H1 (cell line): ENCODE measurements at regions not wholly inside any gene's neighbourhood (a gene's known extent, or its start where the extent isn't known, plus 50 kb on each side); places are given as distances from the start of the nearest gene placed in this dataset.

ENCODE experiments used
- CTCF ChIA-PET: fragments of 300-600 bp; sonication (Branson Sonifier 250); formaldehyde crosslinking; loops from one replicate; lab custom pipeline; 2021; ENCODE audit not compliant: partially characterized antibody; lab: Charles Lee
- POLR2A ChIA-PET: fragments of 300-600 bp; sonication (Branson Sonifier 250); formaldehyde crosslinking; loops from one replicate; lab custom pipeline; 2021; ENCODE audit warnings: inconsistent platforms; ENCODE audit not compliant: partially characterized antibody; lab: Charles Lee
- DNase-seq, 2 experiments: peaks; one replicate each; pipeline versions ENCODE4 v3.0.0 to v3.0.0-alpha.2; 2010 to 2022; ENCODE audit warnings: low spot score in 2 of 2, low read depth in 1 of 2, mixed read lengths in 1 of 2
- FAIRE-seq: peaks from 2 replicates; lab custom pipeline; 2011; peaks lifted over from hg19 to GRCh38; lab: Jason Lieb, UNC
- H2AFZ ChIP-seq: 2 replicates; pipeline ENCODE4 v1.8.1; 2012; ENCODE audit warnings: low read length, inconsistent platforms
- H2AK5ac ChIP-seq: 2 replicates; pipeline ENCODE4 v1.6.1; 2013; ENCODE audit warnings: low read depth, low read length
- H2BK120ac ChIP-seq: replicated peaks from 2 replicates; pipeline ENCODE3; 2013; ENCODE audit warnings: low read depth, low read length, inconsistent platforms
- H2BK12ac ChIP-seq: 2 replicates; pipeline ENCODE4 v1.6.1; 2013; ENCODE audit warnings: low read depth, low read length
- H2BK15ac ChIP-seq: 2 replicates; pipeline ENCODE4 v1.6.1; 2013; ENCODE audit warnings: low read length
- H2BK20ac ChIP-seq: 2 replicates; pipeline ENCODE4 v1.6.1; 2013; ENCODE audit warnings: low read length
- H2BK5ac ChIP-seq: 2 replicates; pipeline ENCODE4 v1.6.1; 2013; ENCODE audit warnings: low read depth, low read length
- H3K14ac ChIP-seq: 2 replicates; pipeline ENCODE4 v1.6.1; 2013; ENCODE audit warnings: inconsistent platforms; ENCODE audit not compliant: insufficient read length
- H3K18ac ChIP-seq: 2 replicates; pipeline ENCODE4 v1.6.1; 2013; ENCODE audit warnings: low read length; ENCODE audit errors: extremely low read depth
- H3K23ac ChIP-seq: 2 replicates; pipeline ENCODE4 v1.6.1; 2013; ENCODE audit warnings: inconsistent platforms; ENCODE audit not compliant: insufficient read length
- H3K23me2 ChIP-seq: 2 replicates; pipeline ENCODE4 v1.6.1; 2013; ENCODE audit warnings: low read depth, low read length
- H3K27ac ChIP-seq: 2 replicates; pipeline ENCODE4 v1.6.1; 2011; ENCODE audit warnings: low read depth, low read length, inconsistent platforms
- H3K27me3 ChIP-seq, 4 experiments: replicated peaks in 1 of 4; 1 replicate in 1 of 4; 2 replicates in 3 of 4; pipeline versions ENCODE4 v1.6.1 to v1.8.1; 2011 to 2013; ENCODE audit warnings: low read length in 3 of 4, mild to moderate bottlenecking in 3 of 4, inconsistent platforms in 2 of 4, mixed read lengths in 2 of 4, moderate library complexity in 1 of 4; ENCODE audit not compliant: control insufficient read depth in 3 of 4, insufficient read depth in 3 of 4; ENCODE audit errors: extremely low read depth in 1 of 4
- H3K36me3 ChIP-seq, 4 experiments: 2 replicates each; pipeline versions ENCODE4 v1.6.1 to v1.8.1; 2011 to 2013; ENCODE audit warnings: mild to moderate bottlenecking in 4 of 4, low read length in 3 of 4, moderate library complexity in 2 of 4, control low read depth in 1 of 4, inconsistent platforms in 1 of 4; ENCODE audit not compliant: insufficient read depth in 4 of 4, control insufficient read depth in 2 of 4
- H3K4ac ChIP-seq: replicated peaks from 2 replicates; pipeline ENCODE3; 2013; ENCODE audit warnings: low read length, low read depth, mixed read lengths, inconsistent platforms; ENCODE audit not compliant: insufficient read length
- H3K4me1 ChIP-seq, 4 experiments: replicated peaks in 1 of 4; 1 replicate in 1 of 4; 2 replicates in 3 of 4; pipeline versions ENCODE4 v1.6.1 to v1.8.1; 2011 to 2013; ENCODE audit warnings: low read length in 3 of 4, inconsistent platforms in 2 of 4, mixed read lengths in 1 of 4; ENCODE audit not compliant: insufficient read depth in 4 of 4, control insufficient read depth in 3 of 4
- H3K4me2 ChIP-seq, 2 experiments: 2 replicates each; pipeline versions ENCODE4 v1.6.1 to v1.8.1; 2011 to 2013; ENCODE audit warnings: low read depth in 2 of 2, low read length in 2 of 2, control low read depth in 1 of 2, inconsistent platforms in 1 of 2, mild to moderate bottlenecking in 1 of 2; ENCODE audit not compliant: insufficient read depth in 1 of 2
- H3K4me3 ChIP-seq, 4 experiments: fragments of 200-600, 300-600 bp in 1 of 4; sonication (generic), shearing (Covaris generic), sonication (Bioruptor Twin) in 1 of 4; 2 replicates each; pipeline versions ENCODE4 v1.5.1 to v1.8.1; 2011 to 2016; ENCODE audit warnings: low read length in 4 of 4, low read depth in 3 of 4, control low read depth in 2 of 4, inconsistent platforms in 2 of 4, mild to moderate bottlenecking in 2 of 4, mixed read lengths in 1 of 4, moderate library complexity in 1 of 4; ENCODE audit not compliant: insufficient read depth in 2 of 4; ENCODE audit errors: extremely low read depth in 1 of 4
- H3K56ac ChIP-seq: replicated peaks from 2 replicates; pipeline ENCODE3; 2013; ENCODE audit warnings: low read depth, mild to moderate bottlenecking, mixed read lengths, low read length, inconsistent platforms; ENCODE audit not compliant: insufficient read length
- H3K79me1 ChIP-seq: 2 replicates; pipeline ENCODE4 v1.6.1; 2013; ENCODE audit warnings: low read depth, low read length, control low read depth
- H3K79me2 ChIP-seq, 2 experiments: 2 replicates each; pipeline versions ENCODE4 v1.6.1 to v1.8.1; 2012 to 2013; ENCODE audit warnings: low read length in 2 of 2, mild to moderate bottlenecking in 2 of 2, inconsistent platforms in 1 of 2; ENCODE audit not compliant: insufficient read depth in 2 of 2, control insufficient read depth in 1 of 2
- H3K9ac ChIP-seq, 4 experiments: replicated peaks in 1 of 4; 1 replicate in 1 of 4; 2 replicates in 3 of 4; pipeline versions ENCODE4 v1.6.1 to v1.8.1; 2011 to 2013; ENCODE audit warnings: low read depth in 3 of 4, low read length in 3 of 4, control low read depth in 2 of 4, mild to moderate bottlenecking in 2 of 4, moderate library complexity in 2 of 4, inconsistent platforms in 1 of 4; ENCODE audit errors: extremely low read depth in 1 of 4
- H3K9me3 ChIP-seq, 2 experiments: 2 replicates each; pipeline versions ENCODE4 v1.6.1 to v1.8.1; 2012 to 2013; ENCODE audit warnings: mild to moderate bottlenecking in 2 of 2, moderate library complexity in 2 of 2, control low read depth in 1 of 2, inconsistent platforms in 1 of 2, low read depth in 1 of 2, low read length in 1 of 2, mixed read lengths in 1 of 2; ENCODE audit not compliant: insufficient read depth in 2 of 2
- H4K20me1 ChIP-seq, 2 experiments: replicated peaks in 1 of 2; 2 replicates each; pipeline versions ENCODE3 to v1.8.1; 2011 to 2013; ENCODE audit warnings: inconsistent platforms in 2 of 2, low read length in 2 of 2, mild to moderate bottlenecking in 1 of 2; ENCODE audit not compliant: insufficient read depth in 2 of 2, control insufficient read depth in 1 of 2
- H4K5ac ChIP-seq: 2 replicates; pipeline ENCODE4 v1.6.1; 2013; ENCODE audit warnings: low read length, low read depth, mixed read lengths, inconsistent platforms; ENCODE audit not compliant: insufficient read length
- H4K8ac ChIP-seq: 2 replicates; pipeline ENCODE4 v1.8.0; 2013; ENCODE audit warnings: mild to moderate bottlenecking, moderate library complexity, low read length, inconsistent platforms; ENCODE audit not compliant: insufficient read depth; ENCODE audit errors: extremely low read depth
- H4K91ac ChIP-seq: replicated peaks from 2 replicates; pipeline ENCODE3; 2013; ENCODE audit warnings: low read length, mixed read lengths, inconsistent platforms; ENCODE audit not compliant: insufficient read length
- BCL11A ChIP-seq, 2 experiments: IDR thresholded peaks; one replicate each; pipeline ENCODE4 v1.6.1; 2011; ENCODE audit warnings: low read depth in 2 of 2, low read length in 2 of 2, mild to moderate bottlenecking in 2 of 2
- BRCA1 ChIP-seq: IDR thresholded peaks from 2 replicates; pipeline ENCODE4 v1.6.1; 2012; ENCODE audit warnings: low read depth, low read length, improper control_type of control experiment
- KDM1A ChIP-seq: fragments of 200-600, 300-600 bp; sonication (generic); IDR thresholded peaks from 2 replicates; pipeline ENCODE4 v1.7.1; 2016; ENCODE audit warnings: mild to moderate bottlenecking, low read length, borderline replicate concordance
- MAFK ChIP-seq: IDR thresholded peaks from 2 replicates; pipeline ENCODE4 v1.6.1; 2012; ENCODE audit warnings: low read depth, mild to moderate bottlenecking, improper control_type of control experiment, low read length
- SAP30 ChIP-seq: fragments of 300-600 bp; sonication (generic); IDR thresholded peaks from 2 replicates; pipeline ENCODE4 v1.7.1; 2012; ENCODE audit warnings: low read length, moderate library complexity, mild to moderate bottlenecking, inconsistent platforms; ENCODE audit not compliant: insufficient read depth, insufficient replicate concordance
- SIX5 ChIP-seq: IDR thresholded peaks from 2 replicates; pipeline ENCODE4 v1.6.1; 2011; ENCODE audit warnings: mild to moderate bottlenecking, low read depth, low read length
- SP1 ChIP-seq: IDR thresholded peaks from 2 replicates; pipeline ENCODE4 v1.6.1; 2011; ENCODE audit warnings: low read depth, low read length
- SP4 ChIP-seq: IDR thresholded peaks from 2 replicates; pipeline ENCODE4 v1.6.1; 2012; ENCODE audit warnings: low read length, inconsistent platforms
- TCF12 ChIP-seq: IDR thresholded peaks from 2 replicates; pipeline ENCODE4 v1.6.1; 2011; ENCODE audit warnings: low read depth, mild to moderate bottlenecking, low read length
- ZNF274 ChIP-seq: IDR thresholded peaks from 2 replicates; pipeline ENCODE4 v1.7.0; 2012; ENCODE audit warnings: low read length, borderline replicate concordance; ENCODE audit errors: extremely low read depth
- TF ChIP-seq, protein P1 (sequence below), 3 experiments: IDR thresholded peaks; 1 replicate in 2 of 3; 2 replicates in 1 of 3; pipeline versions ENCODE4 v1.5.1 to v1.6.1; 2011; ENCODE audit warnings: low read length in 3 of 3, mild to moderate bottlenecking in 3 of 3, inconsistent platforms in 2 of 3, low read depth in 1 of 3, moderate library complexity in 1 of 3; ENCODE audit not compliant: insufficient read depth in 1 of 3; ENCODE audit errors: control extremely low read depth in 1 of 3
- TF ChIP-seq, protein P2 (sequence below): IDR thresholded peaks from 2 replicates; pipeline ENCODE4 v1.6.1; 2012; ENCODE audit warnings: inconsistent platforms

DNA sequence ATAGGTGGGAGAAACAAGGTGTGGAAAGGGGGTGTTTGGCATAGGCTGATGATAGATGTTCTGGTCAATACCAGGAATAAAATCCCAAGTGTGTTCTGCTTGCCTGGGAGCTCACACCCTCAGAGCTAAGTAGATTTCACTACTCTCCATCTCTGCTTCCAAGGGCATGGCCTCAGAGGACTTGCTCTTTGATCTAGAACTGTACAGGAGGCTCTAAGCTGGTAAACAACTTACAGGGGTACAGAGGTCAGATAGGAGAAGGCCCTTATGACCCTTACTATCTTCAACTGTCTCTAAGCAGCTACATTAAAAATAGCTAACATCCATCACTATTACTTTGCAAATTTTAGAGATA lies 221.5 kb upstream of the KLF14 start:
- H3K4me2 ChIP-seq, result no peak overlapping the region
- H3K56ac ChIP-seq, result no peak overlapping the region
- H3K79me1 ChIP-seq, result no peaks in the 10 kb centered on the region
- H2BK20ac ChIP-seq, result no peak overlapping the region
- TF ChIP-seq MAFK (no peak), SP4 (no peak), TCF12 (no peak), BRCA1 (no peak), KDM1A (no peak), ZNF274 (no peak), SIX5 (no peak), BCL11A (IDR thresholded peaks at IDR 0.05; ENCODE audit: low read depth in 2 of 2, low read length in 2 of 2) (no peak), SAP30 (no peak), SP1 (no peak)
- TF ChIP-seq, protein P1, sequence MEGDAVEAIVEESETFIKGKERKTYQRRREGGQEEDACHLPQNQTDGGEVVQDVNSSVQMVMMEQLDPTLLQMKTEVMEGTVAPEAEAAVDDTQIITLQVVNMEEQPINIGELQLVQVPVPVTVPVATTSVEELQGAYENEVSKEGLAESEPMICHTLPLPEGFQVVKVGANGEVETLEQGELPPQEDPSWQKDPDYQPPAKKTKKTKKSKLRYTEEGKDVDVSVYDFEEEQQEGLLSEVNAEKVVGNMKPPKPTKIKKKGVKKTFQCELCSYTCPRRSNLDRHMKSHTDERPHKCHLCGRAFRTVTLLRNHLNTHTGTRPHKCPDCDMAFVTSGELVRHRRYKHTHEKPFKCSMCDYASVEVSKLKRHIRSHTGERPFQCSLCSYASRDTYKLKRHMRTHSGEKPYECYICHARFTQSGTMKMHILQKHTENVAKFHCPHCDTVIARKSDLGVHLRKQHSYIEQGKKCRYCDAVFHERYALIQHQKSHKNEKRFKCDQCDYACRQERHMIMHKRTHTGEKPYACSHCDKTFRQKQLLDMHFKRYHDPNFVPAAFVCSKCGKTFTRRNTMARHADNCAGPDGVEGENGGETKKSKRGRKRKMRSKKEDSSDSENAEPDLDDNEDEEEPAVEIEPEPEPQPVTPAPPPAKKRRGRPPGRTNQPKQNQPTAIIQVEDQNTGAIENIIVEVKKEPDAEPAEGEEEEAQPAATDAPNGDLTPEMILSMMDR (IDR thresholded peaks at IDR 0.05; ENCODE audit: control extremely low read depth in 1 of 3, insufficient read depth in 1 of 3, low read depth in 1 of 3, low read length in 3 of 3), result no peak
- TF ChIP-seq, protein P2, sequence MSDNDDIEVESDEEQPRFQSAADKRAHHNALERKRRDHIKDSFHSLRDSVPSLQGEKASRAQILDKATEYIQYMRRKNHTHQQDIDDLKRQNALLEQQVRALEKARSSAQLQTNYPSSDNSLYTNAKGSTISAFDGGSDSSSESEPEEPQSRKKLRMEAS, result no peak
- no peak overlapping the region for H3K27ac ChIP-seq
- no peaks in the 10 kb centered on the region for H4K20me1 ChIP-seq
- no peak overlapping the region for H2BK120ac ChIP-seq
- H2BK12ac ChIP-seq, result no peak overlapping the region
- POLR2A ChIA-PET, result no interaction called here
- no peak overlapping the region; the same call in 1 of the 2 replicates for H4K8ac ChIP-seq
- no peak overlapping the region for H2AK5ac ChIP-seq
- no peaks in the 10 kb centered on the region for H3K9me3 ChIP-seq
- H3K79me2 ChIP-seq, result no peaks in the 10 kb centered on the region
- H2AFZ ChIP-seq, result no peak overlapping the region
- H3K14ac ChIP-seq, result no peak overlapping the region
- DNase-seq (no peak), FAIRE-seq (no peak)
- H3K4ac ChIP-seq, result no peak overlapping the region
- H3K36me3 ChIP-seq, result no peaks in the 10 kb centered on the region; a peak in 1 of 8 replicates
- peaks cover 0 to 7% (median 3%) of the 10 kb centered on the region in 4 experiments; a peak in 5 of 7 replicates for H3K4me1 ChIP-seq
- H3K27me3 ChIP-seq, result no peaks in the 10 kb centered on the region
- no peak overlapping the region for H3K18ac ChIP-seq
- no peak overlapping the region for H2BK5ac ChIP-seq
- H3K9ac ChIP-seq, result no peak overlapping the region
- no peak overlapping the region for H3K23ac ChIP-seq
- no peaks in the 10 kb centered on the region for H3K23me2 ChIP-seq
- H2BK15ac ChIP-seq, result no peak overlapping the region
- CTCF ChIA-PET, result interaction anchor here (0.6 to 2.2 kb wide), 3 partner anchors 8 to 58 kb away, joined by 3 to 9 read pairs (median 5); no protein-coding TSS in a partner anchor
- H4K91ac ChIP-seq, result no peak overlapping the region
- H3K4me3 ChIP-seq, result no peak overlapping the region
- no peak overlapping the region for H4K5ac ChIP-seq
